ENCODE measurements at regions not wholly inside any gene's neighbourhood (a gene's known extent, or its start where the extent isn't known, plus 50 kb on each side); places are given as distances from the start of the nearest gene placed in this dataset.

DNA sequence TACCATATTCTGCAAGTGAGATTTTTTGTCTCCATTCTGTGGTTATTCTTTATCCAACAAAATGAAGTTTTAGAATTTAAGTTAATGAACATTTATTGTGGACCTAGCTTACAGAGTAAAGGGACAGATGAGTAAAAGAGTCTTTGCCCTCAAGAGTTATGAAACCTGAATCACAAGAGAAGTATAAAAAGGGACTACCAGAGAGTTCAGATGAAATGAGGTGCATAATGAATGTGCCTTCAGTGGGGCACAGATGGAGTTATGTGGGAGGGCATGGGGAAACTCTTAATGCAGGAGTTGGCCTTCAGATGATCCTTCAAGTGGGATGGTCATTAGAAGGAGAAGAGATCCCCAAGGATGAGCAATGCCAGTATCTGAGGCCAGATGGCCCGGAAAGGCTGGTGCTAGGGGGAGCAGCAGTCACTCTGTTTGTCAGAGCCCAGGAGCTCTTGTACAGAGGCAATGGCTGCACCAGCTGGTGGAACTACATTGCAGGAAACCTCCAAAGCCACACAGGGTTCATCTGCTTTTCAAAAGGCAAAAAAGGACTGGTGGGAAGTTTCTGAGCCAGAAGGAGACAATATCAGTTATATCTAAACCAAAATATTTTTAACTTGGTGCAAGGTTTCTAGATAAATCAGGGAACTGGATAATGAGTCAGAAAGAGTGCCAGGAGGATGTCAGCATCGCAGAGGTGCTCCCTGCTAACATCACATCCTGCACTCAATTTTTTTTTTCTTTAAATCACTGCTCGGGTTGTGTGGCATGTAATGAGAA is 162.0 kb downstream of the KLF6 start:
- TF ChIP-seq, protein P1, sequence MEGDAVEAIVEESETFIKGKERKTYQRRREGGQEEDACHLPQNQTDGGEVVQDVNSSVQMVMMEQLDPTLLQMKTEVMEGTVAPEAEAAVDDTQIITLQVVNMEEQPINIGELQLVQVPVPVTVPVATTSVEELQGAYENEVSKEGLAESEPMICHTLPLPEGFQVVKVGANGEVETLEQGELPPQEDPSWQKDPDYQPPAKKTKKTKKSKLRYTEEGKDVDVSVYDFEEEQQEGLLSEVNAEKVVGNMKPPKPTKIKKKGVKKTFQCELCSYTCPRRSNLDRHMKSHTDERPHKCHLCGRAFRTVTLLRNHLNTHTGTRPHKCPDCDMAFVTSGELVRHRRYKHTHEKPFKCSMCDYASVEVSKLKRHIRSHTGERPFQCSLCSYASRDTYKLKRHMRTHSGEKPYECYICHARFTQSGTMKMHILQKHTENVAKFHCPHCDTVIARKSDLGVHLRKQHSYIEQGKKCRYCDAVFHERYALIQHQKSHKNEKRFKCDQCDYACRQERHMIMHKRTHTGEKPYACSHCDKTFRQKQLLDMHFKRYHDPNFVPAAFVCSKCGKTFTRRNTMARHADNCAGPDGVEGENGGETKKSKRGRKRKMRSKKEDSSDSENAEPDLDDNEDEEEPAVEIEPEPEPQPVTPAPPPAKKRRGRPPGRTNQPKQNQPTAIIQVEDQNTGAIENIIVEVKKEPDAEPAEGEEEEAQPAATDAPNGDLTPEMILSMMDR (conservative IDR thresholded peaks at IDR 0.05; ENCODE audit: low read length) = no peak
- TF ChIP-seq EZH2phosphoT487 (IDR thresholded peaks at IDR 0.05; ENCODE audit: borderline replicate concordance) = no peak
